Hepatocyte (in vitro differentiated cells): ENCODE measurements at regions not wholly inside any gene's neighbourhood (a gene's known extent, or its start where the extent isn't known, plus 50 kb on each side); places are given as distances from the start of the nearest gene placed in this dataset.

Experiments
- CTCF ChIP-seq: fragments of 200-600 bp; sonication (generic); IDR thresholded peaks from 2 replicates; pipeline ENCODE4 v1.5.1; 2016; ENCODE audit warnings: antibody characterized with exemption, mild to moderate bottlenecking; ENCODE audit not compliant: poor library complexity
- EZH2 ChIP-seq: fragments of 200-600 bp; sonication (generic); IDR thresholded peaks from 2 replicates; pipeline ENCODE4 v1.6.1; 2016; ENCODE audit warnings: antibody characterized with exemption, mild to moderate bottlenecking, borderline replicate concordance

GRCh38 chr9:96075111-96075510 is 199.6 kb downstream of the ERCC6L2 start:
- TF ChIP-seq EZH2 (no peak), CTCF (no peak)
